Activated CD8-positive, alpha-beta memory T cell treated with anti-CD3 and anti-CD28 coated beads for 1 hour (primary cell): ENCODE measurements at regions not wholly inside any gene's neighbourhood (a gene's known extent, or its start where the extent isn't known, plus 50 kb on each side); places are given as distances from the start of the nearest gene placed in this dataset.

Source experiments
- DNase-seq, 2 donors: peaks; one replicate each; pipeline ENCODE4 v3.0.0-alpha.2; 2020; ENCODE audit warnings: low read depth in 1 of 2; ENCODE audit errors: extremely low read depth in 1 of 2

DNA sequence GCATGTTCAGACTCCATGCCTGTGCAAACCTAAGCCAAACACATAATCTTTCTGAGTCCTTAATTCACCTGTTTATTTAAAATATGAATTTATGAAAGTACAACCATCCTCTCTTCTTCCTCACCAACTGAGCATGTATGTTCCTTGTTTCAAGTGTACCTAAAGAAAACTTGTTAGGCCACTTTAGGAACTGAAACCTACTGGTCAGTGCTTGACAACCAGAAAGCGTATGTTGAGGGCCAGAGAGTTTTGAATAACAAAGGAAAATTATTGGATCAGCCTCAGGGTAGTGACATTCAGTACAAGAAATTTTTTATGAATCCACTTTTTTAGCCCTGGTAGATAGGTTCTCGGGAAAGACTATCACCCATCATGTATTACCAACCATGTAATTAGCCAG is 847.6 kb upstream of the CELF4 start:
- no peak for DNase-seq

- DNase-seq: no peak
Measured at GRCh38 chr18:38406607-38407006, 841.0 kb upstream of the CELF4 start.

- no peak for DNase-seq
Measured at GRCh38 chr18:38402509-38402908, 836.9 kb upstream of the CELF4 start.

DNA sequence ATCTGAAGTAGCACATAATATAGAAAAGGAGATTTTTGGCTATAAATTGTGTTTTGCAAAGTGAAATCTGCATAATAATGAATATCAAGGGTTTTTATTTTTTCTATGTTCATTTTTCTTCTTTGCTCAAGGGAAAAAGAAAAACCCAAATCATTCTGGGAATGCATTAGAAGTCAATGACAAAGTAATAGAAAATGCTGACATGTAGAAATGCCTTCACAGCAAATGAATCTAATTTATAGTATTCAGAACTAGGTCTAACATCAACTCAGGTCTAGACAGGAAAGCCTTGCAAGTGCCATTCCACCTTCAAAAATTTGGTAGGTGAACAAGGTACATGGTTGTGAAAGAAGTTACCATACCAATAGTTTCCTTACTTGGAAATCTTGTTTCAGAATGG is 831.5 kb upstream of the CELF4 start:
- no peak for DNase-seq

DNA sequence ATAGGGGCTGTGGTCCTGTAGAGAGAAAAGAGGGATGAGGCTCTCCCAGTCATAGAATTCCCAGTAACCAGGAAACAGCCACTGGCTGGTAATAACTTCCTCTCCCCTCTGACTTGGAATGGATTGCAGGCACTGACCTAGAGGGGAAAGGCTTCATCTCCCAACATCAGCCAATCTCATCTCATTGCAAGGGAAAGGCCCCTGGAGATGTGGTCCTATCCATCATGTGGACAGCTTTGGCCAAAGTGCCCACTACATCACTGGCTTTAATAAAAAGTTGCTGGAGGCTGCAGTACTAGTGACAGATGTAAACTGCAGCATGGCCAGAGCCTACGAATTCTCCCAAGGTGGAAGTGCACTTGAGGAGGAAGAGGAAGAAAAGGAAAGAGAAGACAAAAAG is 820.5 kb upstream of the CELF4 start:
- no peak for DNase-seq

- no peak for DNase-seq
Measured at GRCh38 chr18:38369772-38370690, 804.4 kb upstream of the CELF4 start.

- no peak for DNase-seq
Measured at GRCh38 chr18:38368886-38369285, 803.3 kb upstream of the CELF4 start.

DNA sequence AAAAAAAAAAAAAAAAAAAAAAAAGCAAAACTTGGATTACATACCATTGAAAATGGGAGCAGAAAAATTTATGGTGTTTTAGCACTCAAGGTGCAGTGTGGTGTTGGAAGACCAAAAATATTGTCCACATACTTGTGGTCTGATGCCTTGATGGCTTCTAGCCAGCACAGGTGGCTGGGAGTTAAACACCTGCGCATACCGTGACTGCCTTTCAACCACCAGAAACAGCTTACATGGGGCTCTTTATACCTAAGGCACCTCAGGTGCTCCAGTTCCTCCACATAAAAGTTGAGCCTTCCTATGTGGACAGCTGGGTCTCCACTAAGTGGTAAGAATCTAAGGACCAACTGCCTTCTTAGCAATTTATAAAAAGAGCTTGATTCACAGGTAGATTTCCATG is 802.6 kb upstream of the CELF4 start:
- no peak for DNase-seq

- DNase-seq: no peak
Measured at GRCh38 chr18:38367473-38367872, 801.9 kb upstream of the CELF4 start.

- DNase-seq: no peak
Measured at GRCh38 chr18:38362286-38362792, 796.7 kb upstream of the CELF4 start.

GRCh38 chr18:38358805-38359657 is 793.4 kb upstream of the CELF4 start:
- DNase-seq: no peak

GRCh38 chr18:38353149-38353548 is 787.6 kb upstream of the CELF4 start:
- no peak for DNase-seq

- no peak for DNase-seq
Measured at GRCh38 chr18:38350141-38350540, 784.5 kb upstream of the CELF4 start.

DNA sequence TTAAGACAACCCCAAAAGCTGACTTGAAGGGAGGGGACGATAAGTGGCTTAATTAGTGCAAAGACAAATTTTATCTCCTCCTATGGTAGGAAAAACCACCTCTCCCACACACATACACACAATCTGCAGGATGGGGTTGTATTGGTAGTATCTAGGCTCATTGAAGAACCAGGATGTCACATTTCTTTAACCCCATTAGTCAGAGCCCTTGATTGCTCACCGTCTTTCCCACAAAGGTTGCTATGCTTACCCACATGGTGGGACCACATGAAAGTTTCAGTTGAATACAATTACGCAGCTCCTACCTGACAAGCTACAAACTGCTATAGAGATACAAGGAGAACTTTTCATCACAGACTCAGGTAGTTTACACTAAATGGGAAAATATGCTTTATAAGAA is 765.0 kb upstream of the CELF4 start:
- DNase-seq: no peak

DNA sequence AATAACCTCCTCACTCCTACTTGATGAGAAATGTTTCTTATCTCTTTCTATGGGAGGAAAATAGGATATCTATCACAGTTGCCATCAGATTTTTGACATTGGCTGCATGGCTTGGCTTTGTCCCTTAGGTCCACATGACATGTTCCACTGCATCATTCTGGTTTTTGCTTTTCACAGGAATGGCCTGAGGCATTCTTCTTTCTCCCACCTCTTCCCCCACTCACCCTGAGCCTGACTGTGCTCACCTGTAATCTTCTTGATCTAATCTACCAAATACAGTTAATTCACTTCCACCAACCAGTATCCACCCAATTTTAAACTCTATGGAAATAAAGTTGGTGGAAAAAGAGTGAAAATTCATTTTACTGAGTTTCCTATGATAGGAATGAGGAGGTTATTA is 763.5 kb upstream of the CELF4 start:
- DNase-seq: no peak

DNA sequence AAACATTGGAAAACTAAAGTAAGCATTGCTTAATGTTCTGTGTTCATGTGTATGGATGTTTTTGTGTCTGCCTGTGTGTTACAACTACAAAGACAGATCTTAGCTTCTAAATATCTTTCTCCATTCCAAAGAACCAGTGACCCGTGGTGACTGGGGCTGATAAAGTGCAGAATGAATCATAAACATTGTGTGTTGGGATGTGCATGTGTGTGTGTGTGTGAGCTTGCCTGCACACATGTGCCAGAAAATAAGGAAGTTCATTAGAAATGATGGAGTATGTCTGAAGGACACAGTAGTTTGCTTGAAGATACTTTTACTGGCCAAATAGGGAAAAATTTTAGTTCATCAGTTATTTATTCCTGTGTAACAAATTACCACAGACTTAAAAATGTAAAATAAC is 756.6 kb upstream of the CELF4 start:
- DNase-seq: no peak

GRCh38 chr18:38321262-38321661 is 755.7 kb upstream of the CELF4 start:
- no peak for DNase-seq

GRCh38 chr18:38318416-38318815 is 752.8 kb upstream of the CELF4 start:
- DNase-seq: no peak

DNA sequence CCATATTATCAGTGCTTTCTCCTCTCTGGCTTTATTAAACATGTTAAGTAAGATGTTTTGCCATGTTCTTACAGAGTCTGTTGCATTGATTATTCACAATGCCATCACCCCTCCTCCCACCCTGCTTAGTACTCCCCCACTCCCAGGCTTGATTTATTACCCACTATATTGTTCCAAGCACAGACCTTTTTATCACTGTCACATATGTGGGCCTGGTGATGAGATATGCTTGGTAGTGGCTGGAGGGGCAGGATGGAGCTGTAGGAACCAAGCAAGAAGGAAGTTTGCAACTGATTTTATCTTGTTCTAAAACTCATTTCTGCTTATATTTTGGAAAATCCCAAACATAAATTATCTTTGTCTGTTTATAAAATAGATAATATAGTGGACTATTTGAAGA is 748.2 kb upstream of the CELF4 start:
- no peak for DNase-seq

GRCh38 chr18:38312532-38312931 is 746.9 kb upstream of the CELF4 start:
- no peak for DNase-seq

- no peak for DNase-seq
Measured at GRCh38 chr18:38310936-38311335, 745.3 kb upstream of the CELF4 start.

- DNase-seq: no peak
Measured at GRCh38 chr18:38307914-38308313, 742.3 kb upstream of the CELF4 start.
